SU-DHL-6 (cell line): ENCODE measurements at regions not wholly inside any gene's neighbourhood (a gene's known extent, or its start where the extent isn't known, plus 50 kb on each side); places are given as distances from the start of the nearest gene placed in this dataset.

Source experiments
- H2AFZ ChIP-seq: fragments of 200-600 bp; sonication (generic); 2 replicates; pipeline ENCODE4 v1.6.1; 2014; ENCODE audit warnings: low read depth, mild to moderate bottlenecking, moderate library complexity, mixed read lengths, antibody characterized with exemption, low read length; ENCODE audit not compliant: severe bottlenecking
- H3F3A ChIP-seq: fragments of 200-600 bp; shearing (Covaris generic); 2 replicates; pipeline ENCODE4 v1.6.0; 2016; ENCODE audit warnings: antibody characterized with exemption, mild to moderate bottlenecking; ENCODE audit not compliant: insufficient read depth
- H3K27ac ChIP-seq: fragments of 200-600 bp; sonication (generic); 2 replicates; pipeline ENCODE4 v1.5.1; 2016; ENCODE audit warnings: low read depth, mild to moderate bottlenecking, low read length, moderate library complexity, mixed read lengths
- H3K27me3 ChIP-seq: fragments of 200-600 bp; sonication (generic), shearing (Covaris generic); 2 replicates; pipeline ENCODE4 v1.6.0; 2014; ENCODE audit warnings: mild to moderate bottlenecking, low read length
- H3K36me3 ChIP-seq: fragments of 200-600 bp; sonication (generic); 2 replicates; pipeline ENCODE4 v1.6.1; 2014; ENCODE audit warnings: mild to moderate bottlenecking, low read length, mixed read lengths
- H3K4me2 ChIP-seq: fragments of 300-600, 200-600 bp; shearing (Covaris generic), sonication (generic); 2 replicates; pipeline ENCODE4 v1.6.0; 2014; ENCODE audit warnings: low read length, low read depth, mild to moderate bottlenecking; ENCODE audit not compliant: poor library complexity, severe bottlenecking
- H3K4me3 ChIP-seq: fragments of 200-600 bp; sonication (generic); 2 replicates; pipeline ENCODE4 v1.5.1; 2014; ENCODE audit warnings: antibody characterized with exemption, low read length, mild to moderate bottlenecking, mixed read lengths; ENCODE audit not compliant: insufficient read depth, poor library complexity, severe bottlenecking
- H3K79me2 ChIP-seq: fragments of 200-600 bp; sonication (generic); 2 replicates; pipeline ENCODE4 v1.6.1; 2014; ENCODE audit warnings: mild to moderate bottlenecking, low read length, moderate library complexity; ENCODE audit not compliant: insufficient read depth
- H3K9ac ChIP-seq: fragments of 200-600 bp; sonication (generic); 2 replicates; pipeline ENCODE4 v1.7.0; 2014; ENCODE audit warnings: mild to moderate bottlenecking, low read length
- H3K9me2 ChIP-seq: fragments of 200-600 bp; sonication (generic); replicated peaks from 2 replicates; pipeline ENCODE4 v1.6.1; 2014; ENCODE audit warnings: low read length; ENCODE audit not compliant: insufficient read depth
- H3K9me3 ChIP-seq: fragments of 200-600 bp; sonication (generic); 2 replicates; pipeline ENCODE4 v1.6.1; 2014; ENCODE audit warnings: low read length, mixed read lengths; ENCODE audit not compliant: insufficient read depth
- H4K20me1 ChIP-seq: fragments of 200-600 bp; sonication (generic); 2 replicates; pipeline ENCODE4 v1.6.1; 2014; ENCODE audit warnings: low read depth, mild to moderate bottlenecking, antibody characterized with exemption, low read length, moderate library complexity, mixed read lengths
- CTCF ChIP-seq: fragments of 200-600 bp; sonication (generic); IDR thresholded peaks from one replicate; pipeline ENCODE4 v1.5.1; 2017; ENCODE audit warnings: antibody characterized with exemption, mild to moderate bottlenecking, low read length, moderate library complexity; ENCODE audit not compliant: insufficient read depth, poor library complexity, severe bottlenecking
- EZH2phosphoT487 ChIP-seq: fragments of 200-600 bp; sonication (generic), shearing (Covaris generic); conservative IDR thresholded peaks from 2 replicates; pipeline ENCODE4 v1.6.1; 2018; ENCODE audit warnings: mild to moderate bottlenecking, antibody characterized with exemption, low read length, moderate library complexity, mixed read lengths

DNA sequence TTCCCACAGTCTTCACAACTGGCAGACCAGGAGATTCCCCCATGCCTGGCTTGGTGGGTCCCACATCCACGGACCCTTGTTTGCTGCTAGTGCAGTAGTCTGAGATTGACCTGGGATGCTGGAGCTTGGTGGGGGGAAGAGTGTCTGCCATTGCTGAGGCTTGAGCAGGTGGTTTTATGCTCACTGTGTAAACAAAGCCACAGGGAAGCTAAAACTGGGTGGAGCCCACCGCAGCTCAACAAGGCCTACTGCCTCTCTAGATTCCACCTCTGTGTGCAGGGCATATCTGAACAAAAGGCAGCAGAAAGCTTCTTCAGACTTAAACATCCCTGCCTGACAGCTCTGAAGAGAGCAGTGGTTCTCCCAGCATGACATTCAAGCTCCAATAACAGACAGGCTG is 177.3 kb upstream of the ETV3 start:
- H3K4me3 ChIP-seq = no peak overlapping the region
- no peak overlapping the region for H3K4me2 ChIP-seq
- H3K27me3 ChIP-seq = peaks cover 3% of the 10 kb centered on the region; the same call in 1 of the 2 replicates
- H3K9me3 ChIP-seq = peaks cover 4% of the 10 kb centered on the region; the same call in 1 of the 2 replicates
- no peak overlapping the region for H3K27ac ChIP-seq
- no peaks in the 10 kb centered on the region for H3K36me3 ChIP-seq
- no peak overlapping the region for H2AFZ ChIP-seq
- no peaks in the 10 kb centered on the region for H4K20me1 ChIP-seq
- no peaks in the 10 kb centered on the region for H3F3A ChIP-seq
- no peaks in the 10 kb centered on the region for H3K79me2 ChIP-seq
- no peak overlapping the region for H3K9ac ChIP-seq
- no peak for TF ChIP-seq EZH2phosphoT487
- H3K9me2 ChIP-seq = no peaks in the 10 kb centered on the region

- Histone ChIP-seq H3K27ac (no peak overlapping the region), H2AFZ (no peak overlapping the region), H3K4me3 (no peak overlapping the region), H3F3A (no peaks in the 10 kb centered on the region), H3K27me3 (peaks cover 3% of the 10 kb centered on the region; the same call in 1 of the 2 replicates), H4K20me1 (no peaks in the 10 kb centered on the region), H3K9me3 (peaks cover under 1% of the 10 kb centered on the region; the same call in 1 of the 2 replicates), H3K4me2 (no peak overlapping the region), H3K36me3 (no peaks in the 10 kb centered on the region), H3K9me2 (no peaks in the 10 kb centered on the region), H3K79me2 (no peaks in the 10 kb centered on the region), H3K9ac (no peak overlapping the region)
- TF ChIP-seq EZH2phosphoT487 = no peak
- no peak for TF ChIP-seq CTCF
Measured at GRCh38 chr1:157314408-157314807, 176.2 kb upstream of the ETV3 start.

DNA sequence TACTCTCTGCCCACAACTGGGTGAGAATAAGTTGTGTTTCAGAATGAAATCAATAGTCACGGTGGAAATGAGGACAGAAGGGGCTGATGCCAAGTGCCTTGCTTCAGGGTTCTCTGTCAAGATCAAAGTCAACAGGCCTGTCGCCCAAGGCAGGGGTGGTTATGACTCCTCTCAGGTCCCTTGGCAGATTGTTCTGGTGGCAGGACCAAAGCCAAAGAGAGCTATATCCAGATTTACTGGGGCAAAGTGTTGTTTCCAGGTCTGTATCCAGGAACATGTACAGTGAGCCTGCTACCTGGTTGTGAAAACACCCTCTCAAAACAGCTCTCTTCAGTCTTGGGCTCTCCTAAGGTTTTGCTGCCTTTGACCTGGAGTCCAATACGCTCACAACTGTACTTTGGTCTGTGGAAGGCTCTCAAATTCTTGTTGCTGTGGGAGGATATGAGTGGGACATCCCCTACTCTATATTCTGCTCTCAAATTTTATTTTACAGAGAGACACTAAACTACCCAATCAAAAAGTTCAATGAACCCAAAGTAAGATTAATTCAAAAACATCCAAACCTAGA is 175.1 kb upstream of the ETV3 start:
- no peaks in the 10 kb centered on the region for H4K20me1 ChIP-seq
- no peaks in the 10 kb centered on the region for H3K9me2 ChIP-seq
- no peak overlapping the region for H3K4me2 ChIP-seq
- H3K27me3 ChIP-seq = peaks cover 3% of the 10 kb centered on the region; the same call in 1 of the 2 replicates
- no peaks in the 10 kb centered on the region for H3K79me2 ChIP-seq
- no peak overlapping the region for H3K27ac ChIP-seq
- no peaks in the 10 kb centered on the region for H3K36me3 ChIP-seq
- H2AFZ ChIP-seq = no peak overlapping the region
- no peaks in the 10 kb centered on the region for H3F3A ChIP-seq
- no peak overlapping the region for H3K9ac ChIP-seq
- no peaks in the 10 kb centered on the region for H3K9me3 ChIP-seq
- no peak overlapping the region for H3K4me3 ChIP-seq
- TF ChIP-seq CTCF = no peak
- TF ChIP-seq EZH2phosphoT487 = no peak

GRCh38 chr1:157312082-157312812 is 174.1 kb upstream of the ETV3 start:
- Histone ChIP-seq H4K20me1 (no peaks in the 10 kb centered on the region), H3K27me3 (peaks cover 3% of the 10 kb centered on the region; the same call in 1 of the 2 replicates), H3K36me3 (no peaks in the 10 kb centered on the region), H2AFZ (no peak overlapping the region), H3K9me2 (no peaks in the 10 kb centered on the region), H3K79me2 (no peaks in the 10 kb centered on the region), H3K9me3 (no peaks in the 10 kb centered on the region), H3K4me2 (no peak overlapping the region), H3K4me3 (no peak overlapping the region), H3K27ac (no peak overlapping the region), H3F3A (no peaks in the 10 kb centered on the region), H3K9ac (no peak overlapping the region)
- TF ChIP-seq EZH2phosphoT487 (no peak), CTCF (no peak)
